GM21717 (cell line): ENCODE measurements at regions not wholly inside any gene's neighbourhood (a gene's known extent, or its start where the extent isn't known, plus 50 kb on each side); places are given as distances from the start of the nearest gene placed in this dataset.

Experiments
- ATAC-seq: cut with Tn5 transposase; IDR thresholded peaks from one replicate; pipeline ENCODE4 v1.9.1; 2021; ENCODE audit warnings: mild to moderate bottlenecking, moderate library complexity; ENCODE audit not compliant: unreplicated experiment

DNA sequence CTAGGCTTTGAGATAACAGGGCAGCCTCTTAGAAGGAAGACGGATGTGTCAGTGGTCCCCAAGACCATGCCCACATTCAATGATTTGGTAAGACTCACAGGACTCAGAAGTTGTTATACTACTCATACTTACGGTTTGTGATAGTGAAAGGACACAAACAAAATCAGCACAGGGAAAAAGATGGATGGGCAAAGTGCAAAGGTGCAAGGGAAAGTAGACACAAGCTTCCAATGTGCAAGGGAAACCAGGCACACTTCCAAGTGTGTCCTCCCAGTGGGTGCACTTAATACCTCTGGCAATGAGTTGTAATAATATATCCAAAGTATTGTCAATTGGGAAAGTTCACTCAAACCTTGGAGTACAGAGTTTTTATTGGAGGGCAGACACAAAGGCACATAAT is 53.8 kb upstream of the VCX start:
- ATAC-seq: no peak

DNA sequence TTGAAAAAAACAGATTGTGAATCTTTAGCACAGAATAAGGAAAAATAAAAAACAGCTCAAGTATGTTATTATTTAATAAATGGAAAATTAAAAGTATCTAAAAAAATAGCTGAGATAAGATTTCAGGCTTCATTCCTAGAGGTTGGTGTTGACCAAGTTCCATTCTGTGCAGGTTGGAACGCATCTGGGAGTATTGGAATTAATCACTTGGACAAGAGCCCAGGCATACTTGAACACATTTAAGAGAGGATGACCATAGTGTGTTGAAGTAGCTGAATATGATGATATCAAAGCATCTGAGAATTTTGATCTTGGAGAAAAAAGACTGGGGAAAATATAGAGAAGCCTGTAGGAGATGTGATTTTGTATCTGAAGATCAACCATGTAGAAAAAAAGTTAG is 54.6 kb upstream of the VCX start:
- ATAC-seq: no peak

DNA sequence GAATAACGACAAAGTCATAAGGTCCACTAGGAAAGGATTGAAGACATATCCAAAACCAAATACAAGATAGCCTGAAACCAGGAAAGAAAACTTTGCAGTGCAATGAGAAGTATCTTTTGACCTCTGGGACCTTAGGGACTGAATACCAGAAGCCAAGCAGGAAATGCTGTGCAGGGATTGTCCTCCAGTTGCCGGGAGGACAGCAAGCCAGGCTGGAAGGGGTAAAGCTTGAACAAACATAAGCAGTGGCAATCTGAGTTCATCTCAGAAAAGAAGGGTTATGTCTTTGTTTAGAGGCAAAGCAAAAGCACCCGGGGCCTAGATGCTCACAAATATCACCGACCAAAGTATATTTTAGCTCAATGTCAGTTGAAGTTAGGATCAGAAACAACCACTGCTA is 55.3 kb upstream of the VCX start:
- no peak for ATAC-seq

DNA sequence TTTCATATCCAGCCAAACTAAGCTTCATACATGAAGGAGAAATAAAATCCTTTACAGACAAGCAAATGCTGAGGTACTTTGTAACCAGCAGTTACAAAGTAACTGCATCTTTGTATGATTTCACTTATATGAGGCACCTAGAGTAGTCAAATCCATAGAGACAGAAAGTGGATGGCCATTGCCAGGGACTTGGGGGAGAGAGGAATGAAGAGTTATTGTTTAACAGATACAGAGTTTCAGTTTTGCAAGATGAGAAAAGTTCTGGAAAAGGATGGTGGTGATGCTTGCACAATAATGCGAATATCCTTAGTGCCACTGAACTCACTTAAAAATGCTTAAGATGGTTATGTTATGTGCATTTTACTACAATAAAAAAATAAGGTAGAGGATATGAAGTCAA is 58.4 kb upstream of the VCX start:
- no peak for ATAC-seq

DNA sequence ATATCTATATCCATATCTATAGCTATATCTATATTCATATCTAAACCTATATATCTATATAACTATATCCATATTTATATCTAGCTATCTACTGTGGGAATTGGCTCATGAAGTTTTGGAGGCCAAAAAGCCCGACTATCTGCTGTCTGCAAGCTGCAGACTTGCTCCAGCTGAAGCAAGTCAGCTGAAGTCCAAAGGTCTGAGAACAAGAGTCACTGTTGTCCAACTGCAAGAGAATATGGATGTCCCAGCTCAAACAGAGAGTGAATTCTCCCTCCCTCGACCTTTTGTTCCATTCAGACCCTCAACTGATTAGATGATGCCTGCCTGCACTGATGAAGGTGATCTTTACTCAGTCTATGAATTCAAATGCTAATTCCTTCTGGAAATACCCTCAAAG is 63.3 kb upstream of the VCX start:
- ATAC-seq: no peak

DNA sequence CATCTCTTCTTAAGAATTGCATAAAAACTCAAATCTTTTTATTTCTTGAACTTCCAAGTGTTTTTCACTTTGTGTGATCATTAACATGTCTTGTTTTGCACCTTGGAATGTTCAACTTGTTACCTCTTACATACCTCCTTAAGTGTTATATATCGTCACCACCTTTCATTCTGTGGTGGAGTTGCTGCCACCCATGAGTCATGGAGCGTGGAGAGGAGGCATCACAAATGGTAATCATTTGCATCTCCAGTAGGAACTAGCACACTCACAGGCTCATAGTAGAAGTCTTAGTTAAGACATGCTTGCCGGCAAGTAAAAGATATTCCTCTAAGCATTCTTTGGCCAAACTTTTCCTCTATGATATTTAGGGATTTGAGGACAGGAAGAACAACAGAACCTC is 67.0 kb upstream of the VCX start:
- ATAC-seq: no peak

DNA sequence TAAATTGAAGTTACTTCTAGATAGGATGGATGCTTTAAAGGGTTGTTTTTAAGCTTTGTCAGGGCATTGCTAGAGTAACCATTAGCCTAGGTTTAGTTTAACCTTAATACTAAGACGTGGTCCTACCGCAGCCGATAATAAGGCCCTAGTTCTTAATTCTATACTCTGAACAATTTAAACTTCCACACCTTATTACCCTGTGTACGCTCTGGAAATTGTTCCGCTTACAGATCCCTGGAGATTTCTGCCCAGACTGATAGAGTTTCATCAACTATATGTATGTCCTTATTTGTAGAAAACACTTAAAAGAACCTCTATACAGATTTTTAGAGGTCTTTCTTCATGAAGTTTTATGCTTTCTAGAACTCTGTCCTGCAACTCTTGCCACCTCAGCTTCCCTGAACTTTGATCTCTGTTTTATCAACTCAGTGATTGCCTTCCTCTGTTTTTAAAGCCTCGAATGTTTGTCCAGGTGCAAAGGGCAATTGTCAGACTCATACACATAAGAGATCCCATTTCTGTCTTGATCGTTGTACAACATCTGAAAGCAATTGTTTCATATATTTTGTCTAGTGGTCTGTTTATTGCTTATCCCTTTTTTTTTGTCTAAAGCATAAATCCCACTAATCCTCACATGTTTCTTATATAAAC is 71.1 kb upstream of the VCX start:
- ATAC-seq: no peak

DNA sequence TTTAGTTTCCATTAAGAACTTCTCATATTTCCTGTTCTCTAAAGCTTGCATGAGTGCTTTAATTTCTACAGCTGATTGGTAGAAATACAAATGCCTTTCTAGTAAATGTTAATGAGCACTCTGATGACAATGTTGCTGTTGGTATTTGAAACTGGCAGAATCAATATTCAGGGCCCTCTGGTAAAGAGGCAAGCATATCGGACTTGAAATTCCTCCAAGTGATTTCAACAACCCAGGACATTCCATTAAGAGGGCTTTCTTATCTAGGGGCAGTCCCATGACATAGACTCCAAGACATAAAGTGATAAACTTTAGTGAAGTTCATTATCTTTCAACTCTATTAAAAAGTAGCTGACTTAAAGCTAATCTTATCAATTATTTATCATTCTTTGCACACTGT is 83.1 kb upstream of the VCX start:
- no peak for ATAC-seq

DNA sequence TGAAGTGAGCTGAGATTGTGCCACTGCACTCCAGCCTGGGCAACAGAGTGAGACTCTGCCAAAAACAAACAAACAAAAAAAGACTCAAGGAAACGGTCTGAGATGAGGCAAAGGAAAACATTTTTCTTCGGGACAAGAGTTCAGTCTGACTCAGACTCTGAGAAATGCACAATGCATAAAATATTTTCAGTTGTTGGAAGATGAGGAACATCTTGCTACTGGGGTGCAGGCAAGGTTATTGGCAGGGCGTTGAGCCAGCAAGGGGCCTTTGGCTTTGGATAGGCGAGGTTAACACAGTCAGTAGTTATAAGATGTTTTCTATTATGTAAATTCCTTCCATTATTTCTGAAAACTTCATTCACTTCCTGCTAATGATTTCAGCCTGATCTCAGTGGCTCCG is 96.1 kb upstream of the VCX start:
- ATAC-seq: no peak

DNA sequence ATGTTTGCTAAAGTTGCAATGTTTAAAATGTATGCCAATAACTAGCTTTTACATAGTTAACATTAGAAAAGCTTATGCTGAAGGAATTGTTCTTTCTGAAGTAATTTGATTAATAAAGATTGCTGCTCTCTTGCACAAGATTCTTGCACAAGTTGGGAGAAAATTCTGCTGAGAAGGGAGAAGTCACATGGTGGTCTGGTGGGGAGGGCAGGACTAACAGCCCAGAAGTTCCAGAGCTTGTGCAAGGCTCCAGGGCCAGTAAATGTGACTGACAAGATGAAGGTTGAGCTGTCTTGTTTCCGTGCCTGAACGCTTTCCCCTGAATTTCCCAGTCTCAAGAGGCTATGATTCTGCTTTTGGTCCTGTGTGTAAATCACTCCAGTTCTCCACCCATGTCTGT is 112.9 kb upstream of the VCX start:
- ATAC-seq: no peak

DNA sequence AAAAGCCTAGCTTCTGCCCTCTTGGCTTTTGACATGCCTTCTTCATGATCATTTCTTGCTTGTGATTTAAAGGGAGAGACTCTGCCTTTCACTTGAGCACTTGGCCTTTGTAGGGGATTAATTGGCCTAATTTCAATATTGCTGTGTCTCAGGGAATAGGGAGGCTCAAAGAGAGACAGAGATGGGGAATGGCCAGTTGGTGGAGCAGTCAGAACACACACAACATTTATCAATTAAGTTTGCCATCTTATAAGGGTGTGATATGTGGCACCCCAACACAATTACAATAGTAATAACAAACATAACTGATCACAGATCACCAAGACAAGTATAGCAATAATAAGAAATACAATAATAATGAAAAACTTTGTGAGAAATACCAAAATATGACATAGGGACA is 122.5 kb upstream of the VCX start:
- ATAC-seq: no peak

DNA sequence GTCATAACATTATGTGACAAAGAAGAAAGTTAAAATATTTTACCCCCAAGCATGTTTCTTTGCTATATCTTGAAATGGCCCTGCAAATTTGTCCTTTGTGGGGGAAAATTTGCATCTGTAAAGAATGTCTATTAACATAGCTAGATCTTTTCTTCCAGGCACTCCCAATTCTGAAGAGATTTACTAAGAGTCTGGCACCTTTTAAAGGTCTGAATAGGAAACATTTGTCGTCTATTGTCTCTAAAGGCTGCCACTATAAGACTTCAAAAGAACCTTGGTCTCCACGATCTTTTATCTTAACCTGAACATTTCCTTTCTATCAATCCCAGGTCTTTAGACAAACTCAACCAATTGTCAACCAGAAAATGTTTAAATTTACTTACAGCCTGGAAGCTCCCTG is 128.6 kb upstream of the VCX start:
- ATAC-seq: no peak

DNA sequence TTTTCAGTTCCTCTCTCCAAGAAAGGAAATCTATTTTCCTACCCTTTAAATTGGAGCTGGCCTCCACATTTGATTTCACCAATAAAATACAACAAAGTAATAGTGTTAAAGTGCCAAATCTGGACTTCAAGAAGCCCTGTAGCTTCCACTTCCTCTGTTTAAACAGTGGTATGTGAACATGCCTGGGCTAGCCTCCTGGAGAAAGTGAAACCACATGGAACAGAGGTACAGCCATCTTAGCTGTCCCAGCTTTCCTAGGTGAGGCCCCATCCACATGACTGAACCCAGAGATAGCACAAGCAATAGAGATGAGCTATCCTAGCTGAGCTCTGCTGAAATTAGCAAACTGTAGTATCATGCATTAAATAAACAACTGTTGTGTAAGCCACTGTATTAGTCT is 131.8 kb upstream of the VCX start:
- peak; percentile 67 for ATAC-seq

DNA sequence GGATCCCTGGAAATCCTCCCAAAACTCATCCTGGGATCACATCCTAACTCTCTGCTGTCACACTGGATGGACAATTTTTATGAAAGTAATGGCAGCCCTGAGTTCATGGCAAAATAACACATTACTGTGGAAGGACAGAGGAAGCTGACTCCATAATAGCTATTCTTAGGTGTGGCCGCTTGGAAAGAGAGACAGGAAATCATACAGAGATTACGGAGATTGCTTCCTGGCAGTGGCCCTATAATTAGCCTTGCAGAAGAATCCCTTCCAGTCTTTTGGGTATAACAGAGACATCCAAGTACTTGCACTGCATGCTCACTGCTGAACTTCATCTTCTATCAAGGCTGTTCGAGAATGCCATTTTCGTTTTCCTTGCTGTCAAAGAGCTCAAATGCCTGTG is 133.1 kb upstream of the VCX start:
- ATAC-seq: no peak

DNA sequence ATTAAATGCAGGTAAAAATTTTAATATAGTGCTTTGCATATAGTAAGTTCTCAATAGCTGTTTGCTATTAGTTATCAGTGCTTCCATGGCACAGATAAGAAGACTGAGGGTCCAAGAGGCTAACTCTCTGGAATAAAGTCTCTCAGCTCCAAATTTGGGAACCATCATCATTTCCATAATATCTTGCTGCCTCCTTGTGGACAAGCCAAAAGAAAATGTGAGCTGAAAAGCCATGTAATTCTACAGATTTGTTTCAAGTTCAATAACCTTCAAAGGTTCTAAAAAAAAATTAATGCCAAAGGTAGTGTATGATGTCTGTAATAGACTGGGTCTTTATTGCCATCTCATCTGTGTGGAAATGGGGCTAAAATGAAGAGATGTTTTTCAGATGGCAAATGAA is 136.9 kb upstream of the VCX start:
- no peak for ATAC-seq

DNA sequence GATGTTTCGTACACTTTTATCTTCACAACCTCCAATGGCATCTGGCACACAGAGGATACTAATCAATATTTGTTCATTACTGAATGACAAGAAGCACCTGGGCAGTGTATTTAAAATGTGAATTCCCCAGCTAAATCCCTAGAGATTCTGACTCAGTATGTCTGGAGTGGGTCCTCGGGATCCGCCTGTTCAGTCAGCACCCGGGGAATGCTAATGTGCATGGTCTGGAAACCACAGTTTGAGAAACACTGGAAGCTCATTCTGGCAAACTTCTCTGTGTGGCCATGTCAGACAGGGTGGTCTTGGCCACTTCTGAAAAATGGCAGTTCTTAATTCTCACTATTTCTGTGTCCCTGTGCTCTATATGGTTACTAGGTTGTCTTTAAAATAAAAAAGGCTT is 138.8 kb upstream of the VCX start:
- no peak for ATAC-seq

DNA sequence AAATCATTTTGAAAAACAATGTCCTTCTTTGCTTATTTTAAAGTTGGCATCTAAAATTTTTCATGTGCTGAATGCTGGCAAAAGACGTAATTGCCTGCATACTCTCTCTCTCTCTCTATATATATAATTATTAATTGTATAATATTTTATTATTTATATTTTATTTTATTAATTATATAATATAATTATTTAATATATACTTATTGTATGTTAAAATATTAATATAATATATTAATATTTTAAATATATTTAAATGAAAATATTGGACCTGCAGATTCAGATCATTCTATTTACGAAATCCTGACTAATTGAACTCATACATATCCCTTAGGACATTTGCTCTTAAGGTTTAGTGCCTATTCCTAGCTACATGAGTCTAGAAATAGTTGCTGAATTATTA is 144.7 kb upstream of the VCX start:
- ATAC-seq: no peak

DNA sequence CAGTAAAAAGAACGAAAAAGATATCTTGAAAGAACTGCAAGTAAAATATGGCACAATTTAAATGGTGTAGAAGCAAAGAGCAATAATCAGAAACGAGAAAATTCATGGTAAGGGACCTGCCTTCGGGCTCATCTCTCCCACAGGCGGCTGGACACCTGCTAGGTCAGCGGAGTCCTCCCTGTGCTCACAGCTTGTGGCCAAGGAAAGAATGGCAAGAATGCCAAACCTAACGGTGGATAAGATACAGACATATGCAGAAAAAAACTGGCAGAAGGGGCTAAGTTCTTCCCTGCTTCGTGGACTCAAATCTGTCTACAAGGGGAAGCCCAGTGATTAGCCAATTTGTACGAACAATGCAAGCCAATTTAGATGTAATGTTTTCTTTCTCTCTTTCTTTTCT is 152.1 kb upstream of the VCX start:
- no peak for ATAC-seq

DNA sequence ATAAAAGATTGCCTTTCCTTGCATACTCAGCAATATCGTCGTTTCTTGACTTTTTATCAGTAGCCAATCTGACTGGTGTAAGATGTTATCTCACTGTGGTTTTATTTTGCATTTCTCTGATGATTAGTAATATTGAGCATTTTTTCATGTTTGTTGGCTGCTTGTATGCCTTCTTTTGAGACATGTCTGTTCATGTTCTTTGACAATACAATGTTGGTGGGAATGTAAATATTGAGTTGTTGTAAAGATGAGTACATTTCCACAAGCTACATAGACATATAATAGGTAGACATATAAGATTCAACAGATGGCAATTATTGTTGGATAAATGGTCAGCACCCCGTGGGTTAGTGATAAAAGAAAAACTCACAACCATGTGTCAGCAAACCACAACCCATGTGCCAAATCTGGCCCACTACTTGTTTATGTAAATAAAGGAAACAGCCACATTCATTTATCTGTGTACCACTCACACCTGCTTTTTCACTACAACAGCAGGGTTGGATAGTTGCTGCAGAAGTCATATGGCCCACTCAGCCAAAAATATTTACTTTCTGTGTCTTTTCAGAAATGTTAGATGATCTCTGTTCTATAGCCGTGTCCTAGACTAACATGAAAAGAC is 153.1 kb upstream of the VCX start:
- ATAC-seq: no peak

DNA sequence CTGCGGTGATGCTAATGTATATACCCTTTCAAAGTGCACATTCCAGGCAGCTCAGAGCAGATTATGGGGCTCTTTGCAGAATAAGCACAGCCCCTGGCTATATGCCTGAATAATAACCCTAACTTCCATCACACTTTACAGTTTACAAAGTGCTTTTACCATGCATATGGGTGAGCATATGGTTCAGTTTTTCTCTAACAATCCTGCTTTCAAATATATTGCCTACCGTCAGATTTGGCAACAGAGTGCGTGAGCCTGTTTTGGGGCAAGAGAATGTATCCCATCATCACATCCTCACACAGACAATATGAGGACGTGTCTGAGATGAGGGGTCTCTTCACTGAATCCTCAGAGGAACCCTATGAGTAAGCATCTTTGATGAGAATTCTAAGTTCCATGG is 162.8 kb upstream of the VCX start:
- ATAC-seq: no peak

DNA sequence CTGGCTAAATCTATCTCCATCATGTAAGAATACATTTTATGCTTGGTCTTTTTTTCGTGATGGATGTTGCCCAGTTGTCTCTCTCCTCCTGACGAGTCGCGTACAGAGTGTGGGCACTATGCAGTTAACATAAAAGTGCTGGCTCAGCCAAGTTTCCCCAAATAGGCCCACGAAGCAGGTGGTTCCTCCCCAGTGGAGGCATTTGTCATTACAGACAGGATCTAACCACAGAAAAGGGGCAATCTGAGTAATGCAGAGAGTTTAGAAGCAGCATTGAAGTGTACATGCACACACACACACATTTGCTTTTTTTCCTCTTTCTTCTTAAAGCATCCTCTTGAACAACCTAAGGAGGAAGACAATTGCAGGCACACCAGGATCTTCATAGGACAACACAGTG is 188.7 kb upstream of the VCX start:
- no peak for ATAC-seq

DNA sequence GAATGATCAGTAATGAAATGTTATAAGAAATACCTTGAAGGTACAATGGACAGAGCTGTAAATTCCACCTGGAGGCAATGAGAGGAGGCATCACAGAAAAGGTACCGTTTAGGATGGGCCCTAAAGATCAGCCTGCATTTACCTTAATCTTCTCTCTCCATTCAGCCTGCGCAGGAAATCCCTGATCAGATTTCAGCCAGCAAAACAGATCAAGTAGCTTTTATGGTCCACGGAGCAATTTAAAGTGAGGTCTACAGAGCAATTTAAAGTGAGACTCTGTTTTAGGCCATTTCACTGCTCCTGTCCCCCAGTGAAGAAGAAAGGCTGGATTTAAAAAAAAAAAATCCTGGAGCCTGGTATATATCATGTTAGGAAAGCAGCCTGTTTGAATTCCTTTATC is 195.1 kb upstream of the VCX start:
- ATAC-seq: no peak

DNA sequence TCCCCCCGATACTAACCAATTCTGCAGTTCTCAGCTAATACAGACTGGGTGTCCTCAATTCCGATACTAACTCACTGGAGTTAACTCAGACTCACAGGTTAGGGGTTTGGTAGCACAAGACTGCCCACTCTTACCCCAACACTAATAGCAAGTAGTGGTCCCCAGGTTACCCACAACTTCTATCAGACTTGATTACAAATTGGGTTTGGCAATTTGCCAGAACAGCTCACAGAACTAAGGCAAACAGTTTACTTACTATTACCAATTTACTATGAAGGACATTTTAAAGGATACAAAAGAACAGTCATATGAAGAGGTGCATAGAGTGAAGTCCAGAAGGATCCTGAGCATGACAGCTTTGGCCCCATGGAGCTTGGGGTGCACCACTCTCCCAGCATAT is 201.8 kb upstream of the VCX start:
- ATAC-seq: no peak
